PC-3 (cell line): ENCODE measurements at regions not wholly inside any gene's neighbourhood (a gene's known extent, or its start where the extent isn't known, plus 50 kb on each side); places are given as distances from the start of the nearest gene placed in this dataset.

Source experiments
- ATAC-seq: fragments of 200-7000 bp; cut with Tn5 transposase; 2 replicates; pipeline ENCODE4 v1.9.1; 2020; ENCODE audit warnings: mild to moderate bottlenecking, moderate library complexity
- BruUV-seq: library from RNA; stranded (reverse); fragments of 400-500 nt; replicated peaks from 2 replicates; lab custom pipeline; 2021; lab: Mats Ljungman, UMichigan
- CTCF ChIA-PET: fragments of 300-600 bp; sonication (Branson Sonifier 250); formaldehyde crosslinking; loops from one replicate; lab custom pipeline; 2022; ENCODE audit warnings: antibody characterized with exemption; lab: Charles Lee
- POLR2A ChIA-PET: fragments of 300-600 bp; sonication (Branson Sonifier 250); formaldehyde crosslinking; loops from one replicate; lab custom pipeline; 2022; ENCODE audit warnings: antibody characterized with exemption; ENCODE audit not compliant: unreplicated experiment; lab: Charles Lee
- DNase-seq: peaks from one replicate; pipeline ENCODE4 v3.0.0-alpha.2; 2015
- H2AFZ ChIP-seq: fragments of 300-600 bp; sonication (generic); 2 replicates; pipeline ENCODE4 v1.6.0; 2016; ENCODE audit warnings: antibody characterized with exemption, low read length
- H3F3A ChIP-seq: fragments of 300-600 bp; sonication (generic); one replicate; pipeline ENCODE4 v1.6.0; 2017; ENCODE audit warnings: antibody characterized with exemption, low read length, control low read depth, mild to moderate bottlenecking; ENCODE audit not compliant: unreplicated experiment
- H3K27ac ChIP-seq: fragments of 300-600 bp; sonication (generic); 2 replicates; pipeline ENCODE4 v1.5.1; 2016; ENCODE audit warnings: mild to moderate bottlenecking, low read length
- H3K27me3 ChIP-seq: fragments of 300-600 bp; sonication (generic); 2 replicates; pipeline ENCODE4 v1.6.1; 2016; ENCODE audit warnings: low read length, mixed read lengths
- H3K36me3 ChIP-seq: fragments of 300-600 bp; sonication (generic); 2 replicates; pipeline ENCODE4 v1.6.1; 2016; ENCODE audit warnings: low read depth, mixed run types, low read length, mixed read lengths
- H3K4me1 ChIP-seq: fragments of 300-600 bp; sonication (generic); 2 replicates; pipeline ENCODE4 v1.5.1; 2016; ENCODE audit warnings: low read length; ENCODE audit not compliant: insufficient read depth
- H3K4me2 ChIP-seq: fragments of 300-600 bp; sonication (generic); 2 replicates; pipeline ENCODE4 v1.6.0; 2016; ENCODE audit warnings: low read length
- H3K4me3 ChIP-seq: fragments of 300-600 bp; sonication (generic); 2 replicates; pipeline ENCODE4 v1.5.1; 2016; ENCODE audit warnings: mild to moderate bottlenecking, low read length, mixed read lengths
- H3K79me2 ChIP-seq: fragments of 300-600 bp; sonication (generic); 2 replicates; pipeline ENCODE4 v1.6.1; 2017; ENCODE audit warnings: low read length, mixed read lengths
- H3K9ac ChIP-seq: fragments of 300-600 bp; sonication (generic); 2 replicates; pipeline ENCODE4 v1.6.0; 2016; ENCODE audit warnings: mild to moderate bottlenecking, low read length
- H3K9me2 ChIP-seq: fragments of 300-600 bp; sonication (generic); replicated peaks from 2 replicates; pipeline ENCODE4 v1.6.1; 2016; ENCODE audit warnings: mixed run types, low read length, mixed read lengths
- H3K9me3 ChIP-seq: fragments of 300-600 bp; sonication (generic); 2 replicates; pipeline ENCODE4 v1.6.1; 2016; ENCODE audit warnings: low read length, mixed read lengths
- H4K20me1 ChIP-seq: fragments of 300-600 bp; sonication (generic); 2 replicates; pipeline ENCODE4 v1.6.1; 2016; ENCODE audit warnings: low read length, mixed read lengths
- EZH2 ChIP-seq: fragments of 300-600 bp; sonication (generic); IDR thresholded peaks from one replicate; pipeline ENCODE4 v1.6.1; 2017; ENCODE audit warnings: antibody characterized with exemption, mild to moderate bottlenecking, low read length; ENCODE audit not compliant: unreplicated experiment
- EZH2phosphoT487 ChIP-seq: fragments of 300-600 bp; sonication (generic); IDR thresholded peaks from 2 replicates; pipeline ENCODE4 v1.6.1; 2018; ENCODE audit warnings: mild to moderate bottlenecking, antibody characterized with exemption, low read length, borderline replicate concordance
- intact Hi-C: fragments of 100-400 bp; cut with micrococcal nuclease; formaldehyde crosslinking; loops from 2 replicates; pipeline ENCODE4 v1.9.0; 2023
- TF ChIP-seq, protein P1 (sequence below): fragments of 300-600 bp; sonication (generic); conservative IDR thresholded peaks from 2 replicates; pipeline ENCODE4 v1.5.1; 2017; ENCODE audit warnings: antibody characterized with exemption, low read depth, mild to moderate bottlenecking, low read length

- Histone ChIP-seq H3K79me2 (no peaks in the 10 kb centered on the region), H2AFZ (no peak overlapping the region), H3F3A (no peaks in the 10 kb centered on the region), H3K4me1 (peaks cover 17% of the 10 kb centered on the region; the same call in 1 of the 2 replicates), H3K36me3 (no peaks in the 10 kb centered on the region), H3K27me3 (peaks cover 66% of the 10 kb centered on the region), H3K9ac (no peak overlapping the region), H3K9me2 (no peaks in the 10 kb centered on the region), H4K20me1 (no peaks in the 10 kb centered on the region), H3K4me3 (peak overlapping the region; percentile 52), H3K9me3 (no peaks in the 10 kb centered on the region), H3K4me2 (peak overlapping the region; percentile 72), H3K27ac (no peak overlapping the region)
- no TSS peak for BruUV-seq
- ATAC-seq (peak; percentile 29; the same call in 1 of the 2 replicates), DNase-seq (no peak)
- intact Hi-C loops: no loop called here
- no peak for TF ChIP-seq EZH2
- no peak for TF ChIP-seq EZH2phosphoT487
- TF ChIP-seq, protein P1, sequence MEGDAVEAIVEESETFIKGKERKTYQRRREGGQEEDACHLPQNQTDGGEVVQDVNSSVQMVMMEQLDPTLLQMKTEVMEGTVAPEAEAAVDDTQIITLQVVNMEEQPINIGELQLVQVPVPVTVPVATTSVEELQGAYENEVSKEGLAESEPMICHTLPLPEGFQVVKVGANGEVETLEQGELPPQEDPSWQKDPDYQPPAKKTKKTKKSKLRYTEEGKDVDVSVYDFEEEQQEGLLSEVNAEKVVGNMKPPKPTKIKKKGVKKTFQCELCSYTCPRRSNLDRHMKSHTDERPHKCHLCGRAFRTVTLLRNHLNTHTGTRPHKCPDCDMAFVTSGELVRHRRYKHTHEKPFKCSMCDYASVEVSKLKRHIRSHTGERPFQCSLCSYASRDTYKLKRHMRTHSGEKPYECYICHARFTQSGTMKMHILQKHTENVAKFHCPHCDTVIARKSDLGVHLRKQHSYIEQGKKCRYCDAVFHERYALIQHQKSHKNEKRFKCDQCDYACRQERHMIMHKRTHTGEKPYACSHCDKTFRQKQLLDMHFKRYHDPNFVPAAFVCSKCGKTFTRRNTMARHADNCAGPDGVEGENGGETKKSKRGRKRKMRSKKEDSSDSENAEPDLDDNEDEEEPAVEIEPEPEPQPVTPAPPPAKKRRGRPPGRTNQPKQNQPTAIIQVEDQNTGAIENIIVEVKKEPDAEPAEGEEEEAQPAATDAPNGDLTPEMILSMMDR: no peak
- ChIA-PET POLR2A (no interaction called here), CTCF (interaction anchor here (0.6 kb wide), 1 partner anchor 305 kb away, joined by 4 read pairs; no protein-coding TSS in a partner anchor)
These were observed 199.6 kb downstream of the HRH4 start for GRCh38 chr18:24659827-24660720.

DNA sequence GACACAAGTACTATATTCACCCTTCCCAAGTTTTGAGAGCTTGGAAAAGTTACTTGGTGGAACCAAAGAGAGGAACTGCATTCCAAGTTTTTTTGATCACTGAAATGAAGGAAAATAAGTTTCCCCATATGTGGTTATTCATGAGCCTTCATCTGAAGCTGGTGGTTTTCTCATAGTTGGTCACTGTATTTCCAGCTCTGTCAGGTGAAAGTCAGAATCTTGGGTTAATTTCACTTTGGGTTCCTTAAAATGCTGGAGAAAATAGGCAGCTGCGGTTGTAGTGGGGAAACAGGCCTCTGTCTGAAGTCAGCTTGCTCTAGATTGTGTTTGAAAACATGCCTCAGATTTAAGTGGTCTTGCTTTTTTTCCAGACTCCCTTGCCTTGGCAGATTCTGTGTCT lies 200.5 kb downstream of the HRH4 start:
- no peak for TF ChIP-seq EZH2phosphoT487
- TF ChIP-seq, protein P1: no peak
- no peak for TF ChIP-seq EZH2
- POLR2A ChIA-PET: no interaction called here

DNA sequence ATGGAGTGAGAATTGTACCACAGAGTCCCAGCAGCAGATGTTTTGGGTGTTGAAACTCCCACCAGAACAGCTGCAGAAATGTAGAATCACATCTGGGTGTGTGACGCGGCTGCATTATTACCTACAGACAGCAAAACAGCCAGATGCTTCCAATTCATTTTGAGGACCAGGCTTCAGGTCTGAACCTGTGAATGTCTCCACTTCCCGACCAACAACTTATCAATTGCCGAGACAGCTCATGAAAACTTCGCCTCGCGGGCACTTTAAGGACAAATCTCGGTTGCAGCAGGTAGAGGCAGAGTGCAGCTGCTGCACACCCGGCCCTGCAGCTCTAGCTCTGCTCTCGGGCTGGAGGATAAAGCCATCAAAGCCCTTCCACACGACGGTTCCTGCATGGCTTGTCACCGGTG lies 202.0 kb downstream of the HRH4 start:
- H3K4me1 ChIP-seq: 0 out of 2 replicates have a peak, but pooled peaks cover 6% of the 10 kb centered on the region
- H3K4me3 ChIP-seq: no peak overlapping the region
- peaks cover 66% of the 10 kb centered on the region for H3K27me3 ChIP-seq
- POLR2A ChIA-PET: no interaction called here
- intact Hi-C loops: no loop called here
- no peaks in the 10 kb centered on the region for H4K20me1 ChIP-seq
- no peaks in the 10 kb centered on the region for H3K9me2 ChIP-seq
- H3K36me3 ChIP-seq: no peaks in the 10 kb centered on the region
- DNase-seq: no peak
- CTCF ChIA-PET: no interaction called here
- no peak overlapping the region for H3K4me2 ChIP-seq
- H3K27ac ChIP-seq: no peak overlapping the region
- no peak for ATAC-seq
- no peaks in the 10 kb centered on the region for H3K9me3 ChIP-seq
- no peaks in the 10 kb centered on the region for H3K79me2 ChIP-seq
- no TSS peak for BruUV-seq
- H3K9ac ChIP-seq: no peak overlapping the region
- no peak overlapping the region for H2AFZ ChIP-seq
- TF ChIP-seq EZH2: no peak
- TF ChIP-seq, protein P1: no peak
- no peak for TF ChIP-seq EZH2phosphoT487
- no peaks in the 10 kb centered on the region for H3F3A ChIP-seq

More for the DNA sequence above, 200.5 kb downstream of the HRH4 start:
- H2AFZ ChIP-seq: no peak overlapping the region
- no peaks in the 10 kb centered on the region for H3K79me2 ChIP-seq
- no TSS peak for BruUV-seq
- intact Hi-C loops: no loop called here
- no peak for DNase-seq
- no peak overlapping the region for H3K9ac ChIP-seq
- peaks cover 14% of the 10 kb centered on the region; the same call in 1 of the 2 replicates for H3K4me1 ChIP-seq
- H3K27ac ChIP-seq: no peak overlapping the region
- H3K4me2 ChIP-seq: no peak overlapping the region
- no peak overlapping the region for H3K4me3 ChIP-seq
- H3K36me3 ChIP-seq: no peaks in the 10 kb centered on the region
- CTCF ChIA-PET: no interaction called here
- peaks cover 66% of the 10 kb centered on the region for H3K27me3 ChIP-seq
- no peaks in the 10 kb centered on the region for H3K9me3 ChIP-seq
- ATAC-seq: no peak
- no peaks in the 10 kb centered on the region for H3F3A ChIP-seq
- H4K20me1 ChIP-seq: no peaks in the 10 kb centered on the region
- no peaks in the 10 kb centered on the region for H3K9me2 ChIP-seq
